ENCODE measurements at regions not wholly inside any gene's neighbourhood (a gene's known extent, or its start where the extent isn't known, plus 50 kb on each side); places are given as distances from the start of the nearest gene placed in this dataset.

DNA sequence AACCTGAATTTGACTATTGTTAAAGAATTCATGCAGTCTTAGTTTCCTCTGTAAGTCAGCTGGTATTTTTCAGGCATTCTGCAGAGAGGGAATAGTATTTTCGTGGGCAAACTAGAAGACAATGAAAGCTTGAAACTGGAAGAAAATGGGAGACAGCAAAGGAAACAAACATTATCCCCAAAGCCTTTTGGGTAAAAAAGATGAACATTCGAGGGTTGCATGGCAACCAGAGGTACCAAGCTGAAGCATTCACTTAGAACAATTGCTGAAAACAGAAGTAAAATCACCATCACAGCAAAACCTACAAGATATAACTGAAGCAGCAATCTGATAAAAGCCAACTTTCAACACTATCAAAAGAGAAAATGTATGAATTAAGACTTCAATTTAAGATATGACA is 233.7 kb downstream of the SCG2 start:
- H3K79me2 ChIP-seq (ENCODE audit: control insufficient read depth, insufficient read depth, low read length), result no peaks in the 10 kb centered on the region
- no peak overlapping the region for H3K4me2 ChIP-seq (ENCODE audit: extremely low read depth, insufficient read depth, low read length)
- no peak for TF ChIP-seq EZH2 (IDR thresholded peaks at IDR 0.05; ENCODE audit: low read length, missing control alignments)
- TF ChIP-seq CTCF (conservative IDR thresholded peaks at IDR 0.05 in 1 of 2, IDR thresholded peaks at IDR 0.05 in 1 of 2; ENCODE audit: low read depth in 1 of 2, low read length in 2 of 2), result no peak
- H3K9ac ChIP-seq (ENCODE audit: insufficient read depth, low read length), result no peak overlapping the region
- H4K20me1 ChIP-seq (ENCODE audit: control insufficient read depth, extremely low read depth, insufficient read depth, low read length), result no peaks in the 10 kb centered on the region
- H3K4me1 ChIP-seq (ENCODE audit: control insufficient read depth, extremely low read depth, insufficient read depth, low read length), result no peaks in the 10 kb centered on the region
- H3K27me3 ChIP-seq (ENCODE audit: control insufficient read depth, insufficient read depth, low read length), result no peaks in the 10 kb centered on the region
- no peak for DNase-seq (ENCODE audit: low read depth in 2 of 2)
- no peak overlapping the region for H3K4me3 ChIP-seq (replicated peaks in 1 of 4; ENCODE audit: control extremely low read depth in 1 of 4, insufficient read depth in 1 of 4, low read depth in 3 of 4, low read length in 4 of 4)
- no peak overlapping the region for H3K27ac ChIP-seq (ENCODE audit: insufficient read depth, low read length)
- no peaks in the 10 kb centered on the region for H3K9me3 ChIP-seq (ENCODE audit: control insufficient read depth, insufficient read depth, low read depth, low read length)
- no peak overlapping the region for H2AFZ ChIP-seq (ENCODE audit: low read length)
- H3K36me3 ChIP-seq (ENCODE audit: control insufficient read depth, insufficient read depth, low read length), result no peaks in the 10 kb centered on the region

DNA sequence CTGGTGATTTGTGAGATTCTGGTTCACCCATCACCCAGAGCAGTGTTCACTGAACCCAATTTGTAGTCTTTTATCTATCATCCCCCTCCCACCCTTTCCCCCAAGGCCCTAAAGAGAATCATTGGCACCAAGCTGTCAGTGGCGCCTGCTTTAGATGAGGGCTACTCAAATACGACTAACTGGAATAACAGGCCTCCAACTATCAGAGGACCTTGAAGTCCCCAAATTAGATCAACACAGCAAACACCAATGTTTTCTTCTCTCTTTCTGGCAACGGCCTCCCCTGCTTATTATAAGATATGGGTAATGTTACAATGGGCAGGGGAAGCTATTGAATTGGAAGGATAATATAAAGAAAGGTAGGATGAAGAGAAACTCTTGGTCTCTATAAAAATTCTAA is 232.3 kb downstream of the SCG2 start:
- Histone ChIP-seq H4K20me1 (ENCODE audit: control insufficient read depth, extremely low read depth, insufficient read depth, low read length) (no peaks in the 10 kb centered on the region), H3K36me3 (ENCODE audit: control insufficient read depth, insufficient read depth, low read length) (no peaks in the 10 kb centered on the region), H3K4me3 (replicated peaks in 1 of 4; ENCODE audit: control extremely low read depth in 1 of 4, insufficient read depth in 1 of 4, low read depth in 3 of 4, low read length in 4 of 4) (no peak overlapping the region), H3K27me3 (ENCODE audit: control insufficient read depth, insufficient read depth, low read length) (no peaks in the 10 kb centered on the region), H3K4me2 (ENCODE audit: extremely low read depth, insufficient read depth, low read length) (no peak overlapping the region), H3K9ac (ENCODE audit: insufficient read depth, low read length) (no peak overlapping the region), H3K4me1 (ENCODE audit: control insufficient read depth, extremely low read depth, insufficient read depth, low read length) (no peaks in the 10 kb centered on the region), H2AFZ (ENCODE audit: low read length) (no peak overlapping the region), H3K79me2 (ENCODE audit: control insufficient read depth, insufficient read depth, low read length) (no peaks in the 10 kb centered on the region), H3K9me3 (ENCODE audit: control insufficient read depth, insufficient read depth, low read depth, low read length) (no peaks in the 10 kb centered on the region), H3K27ac (ENCODE audit: insufficient read depth, low read length) (no peak overlapping the region)
- no peak for DNase-seq (ENCODE audit: low read depth in 2 of 2)
- no peak for TF ChIP-seq CTCF (conservative IDR thresholded peaks at IDR 0.05 in 1 of 2, IDR thresholded peaks at IDR 0.05 in 1 of 2; ENCODE audit: low read depth in 1 of 2, low read length in 2 of 2)
- TF ChIP-seq EZH2 (IDR thresholded peaks at IDR 0.05; ENCODE audit: low read length, missing control alignments), result no peak

GRCh38 chr2:223383315-223383714 is 218.8 kb downstream of the SCG2 start:
- no peak overlapping the region for H3K9ac ChIP-seq (ENCODE audit: insufficient read depth, low read length)
- no peak overlapping the region for H3K4me2 ChIP-seq (ENCODE audit: extremely low read depth, insufficient read depth, low read length)
- no peaks in the 10 kb centered on the region for H3K36me3 ChIP-seq (ENCODE audit: control insufficient read depth, insufficient read depth, low read length)
- H3K27me3 ChIP-seq (ENCODE audit: control insufficient read depth, insufficient read depth, low read length), result no peaks in the 10 kb centered on the region
- H3K27ac ChIP-seq (ENCODE audit: insufficient read depth, low read length), result no peak overlapping the region
- peak in 1 of 2 donors; percentile 80 for DNase-seq (ENCODE audit: low read depth in 2 of 2)
- H3K4me1 ChIP-seq (ENCODE audit: control insufficient read depth, extremely low read depth, insufficient read depth, low read length), result no peaks in the 10 kb centered on the region
- H4K20me1 ChIP-seq (ENCODE audit: control insufficient read depth, extremely low read depth, insufficient read depth, low read length), result no peaks in the 10 kb centered on the region
- no peaks in the 10 kb centered on the region for H3K79me2 ChIP-seq (ENCODE audit: control insufficient read depth, insufficient read depth, low read length)
- no peaks in the 10 kb centered on the region for H3K9me3 ChIP-seq (ENCODE audit: control insufficient read depth, insufficient read depth, low read depth, low read length)
- H2AFZ ChIP-seq (ENCODE audit: low read length), result no peak overlapping the region
- TF ChIP-seq EZH2 (IDR thresholded peaks at IDR 0.05; ENCODE audit: low read length, missing control alignments) (no peak), CTCF (conservative IDR thresholded peaks at IDR 0.05 in 1 of 2, IDR thresholded peaks at IDR 0.05 in 1 of 2; ENCODE audit: low read depth in 1 of 2, low read length in 2 of 2) (no peak)
- H3K4me3 ChIP-seq (replicated peaks in 1 of 4; ENCODE audit: control extremely low read depth in 1 of 4, insufficient read depth in 1 of 4, low read depth in 3 of 4, low read length in 4 of 4), result no peak overlapping the region

Data from fibroblast of lung (primary cell).